HG02885 (cell line): ENCODE measurements at regions not wholly inside any gene's neighbourhood (a gene's known extent, or its start where the extent isn't known, plus 50 kb on each side); places are given as distances from the start of the nearest gene placed in this dataset.
A peak's percentile ranks its signal among the peaks of the same experiment; 100 is the strongest.

ENCODE experiments used
- ATAC-seq: cut with Tn5 transposase; IDR thresholded peaks from one replicate; pipeline ENCODE4 v1.9.1; 2021; ENCODE audit warnings: mild to moderate bottlenecking; ENCODE audit not compliant: unreplicated experiment, poor library complexity

DNA sequence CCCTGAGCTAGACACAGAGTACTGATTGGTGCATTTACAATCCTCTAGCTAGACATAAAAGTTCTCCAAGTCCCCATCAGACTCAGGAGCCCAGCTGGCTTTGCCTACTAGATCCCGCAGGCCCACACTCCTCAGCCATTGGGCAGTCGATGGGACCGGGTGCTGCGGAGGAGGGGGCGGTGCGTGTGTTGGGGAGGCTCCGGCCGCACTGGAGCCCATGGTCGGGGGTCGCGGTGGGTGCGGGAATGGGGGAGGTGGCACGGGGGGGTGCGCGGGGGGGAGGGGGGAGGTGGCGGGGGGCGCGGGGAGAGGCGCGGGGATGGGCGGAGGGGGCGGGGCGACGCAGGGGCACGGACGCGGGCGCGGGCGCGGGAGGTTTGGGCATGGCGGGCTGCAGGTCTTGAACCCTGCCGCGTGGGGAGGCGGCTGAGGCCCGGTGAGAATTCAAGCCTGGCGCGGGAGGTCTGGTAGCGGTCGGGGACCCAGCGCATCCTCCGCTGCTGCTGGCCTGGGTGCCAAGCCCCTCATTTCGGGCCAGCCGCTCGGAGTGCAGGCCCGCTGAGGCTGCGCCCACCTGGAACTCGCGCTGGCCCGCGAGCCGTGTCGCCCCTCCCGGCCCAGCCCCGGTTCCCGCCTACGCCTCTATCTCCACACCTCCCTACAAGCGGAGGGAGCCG, 674.1 kb downstream of the SLITRK5 start:
- no peak for ATAC-seq

- ATAC-seq: no peak
These were observed 689.6 kb downstream of the SLITRK5 start for GRCh38 chr13:88360761-88361160.

DNA sequence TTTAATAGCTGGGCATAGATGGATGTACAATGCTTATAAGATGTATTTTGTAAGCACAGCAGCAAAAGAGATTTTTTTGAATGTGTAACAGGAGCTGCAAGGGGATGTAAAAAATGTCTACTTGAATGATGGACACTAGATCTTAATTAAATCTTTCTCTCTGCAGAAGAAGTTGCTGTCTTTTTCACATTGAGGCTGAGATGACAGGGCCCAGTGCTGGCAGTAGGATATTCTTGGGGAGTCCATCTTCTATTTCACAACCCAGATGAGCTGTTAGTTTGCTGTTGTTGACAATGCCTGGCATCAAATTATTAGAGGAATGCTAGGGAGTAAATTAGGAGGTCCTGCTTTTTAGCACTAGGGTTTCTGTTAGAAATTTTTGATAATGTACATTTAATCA, 698.7 kb downstream of the SLITRK5 start:
- ATAC-seq: no peak

DNA sequence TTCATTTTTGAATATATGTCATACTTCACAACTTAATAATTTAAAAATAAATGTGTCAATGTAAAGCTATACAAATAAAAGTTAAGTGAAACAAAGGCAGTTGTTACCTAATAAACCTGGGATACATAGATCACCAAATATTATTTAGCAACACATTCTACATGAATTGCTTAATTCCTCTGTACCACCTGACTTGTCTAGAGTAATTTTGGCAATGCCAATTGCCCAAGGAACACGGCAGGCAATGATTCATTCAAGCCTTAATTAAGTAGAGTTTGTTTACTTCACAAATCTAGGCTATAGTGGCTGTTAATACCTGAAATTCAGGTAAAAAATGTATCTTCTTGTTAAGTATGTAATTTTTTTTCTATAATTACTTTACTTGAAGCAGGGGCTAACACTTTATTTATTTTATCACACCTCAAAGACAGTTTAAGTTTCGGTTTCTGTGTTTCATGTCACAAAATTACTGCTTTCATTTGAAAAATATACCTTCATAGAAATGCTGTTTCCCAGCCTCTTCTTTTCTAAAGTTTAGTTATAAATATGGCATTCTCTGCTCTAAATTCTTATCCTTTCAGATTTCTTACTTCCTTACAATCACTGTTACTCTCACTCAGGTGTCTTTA, 705.7 kb downstream of the SLITRK5 start:
- no peak for ATAC-seq

DNA sequence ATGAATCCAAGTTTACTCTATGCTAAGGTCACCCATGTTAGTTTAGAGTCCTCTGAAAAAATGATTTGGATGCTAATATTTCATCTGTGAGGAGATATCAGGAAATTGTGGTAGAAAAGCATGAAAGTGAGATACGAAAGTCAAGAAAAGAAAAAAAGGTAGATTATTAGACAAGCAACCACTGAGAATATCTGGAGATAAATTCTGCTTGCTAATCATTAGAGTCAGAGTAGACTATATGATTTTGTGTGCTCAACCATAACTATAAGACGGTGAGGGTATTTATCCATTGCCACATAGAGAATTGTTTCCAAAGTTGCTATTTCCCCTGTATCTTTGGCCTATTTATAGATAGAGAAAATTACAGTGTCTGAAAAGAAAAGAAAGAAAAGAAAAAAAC, 706.7 kb downstream of the SLITRK5 start:
- ATAC-seq: no peak

- no peak for ATAC-seq
These were observed 713.4 kb downstream of the SLITRK5 start for GRCh38 chr13:88384542-88384941.

DNA sequence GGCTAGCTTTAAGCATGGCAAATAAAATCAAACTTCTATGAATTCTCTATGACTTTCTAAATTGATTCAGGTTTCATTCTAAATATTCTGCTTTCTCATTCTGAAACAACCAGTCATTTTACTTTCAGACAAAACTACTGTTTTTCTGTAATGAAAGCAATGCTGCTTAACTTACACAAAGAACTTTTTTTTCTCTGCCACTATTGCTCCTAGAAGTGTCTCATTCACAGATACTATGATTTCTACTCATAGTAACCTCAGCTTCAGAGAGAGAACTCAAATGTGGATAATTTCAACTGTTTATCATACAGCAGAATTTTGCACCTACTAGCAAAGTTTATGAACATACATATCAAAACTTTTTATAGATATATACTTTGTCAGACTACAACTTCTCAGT, 724.6 kb downstream of the SLITRK5 start:
- ATAC-seq: no peak

DNA sequence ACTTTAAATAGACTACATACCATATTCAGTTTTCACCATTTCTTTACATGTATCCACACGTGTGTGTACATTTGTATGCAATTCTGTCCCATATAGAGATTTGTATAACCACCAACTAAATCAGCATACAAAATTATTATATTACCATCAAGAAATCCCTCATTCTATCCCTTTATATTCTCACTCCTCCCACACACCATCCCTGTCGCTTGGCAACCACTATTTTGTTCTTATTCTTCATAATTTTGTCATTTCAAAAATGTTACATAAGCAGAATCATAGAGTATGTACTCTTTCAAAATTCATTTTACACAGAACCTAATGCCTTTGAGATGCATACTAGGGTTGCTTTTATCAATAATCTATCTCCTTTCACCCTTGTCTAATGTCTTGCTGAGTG, 740.5 kb downstream of the SLITRK5 start:
- no peak for ATAC-seq

GRCh38 chr13:88417801-88418200, 746.6 kb downstream of the SLITRK5 start:
- no peak for ATAC-seq

- ATAC-seq: no peak
These were observed 753.3 kb downstream of the SLITRK5 start for GRCh38 chr13:88424463-88424862.

DNA sequence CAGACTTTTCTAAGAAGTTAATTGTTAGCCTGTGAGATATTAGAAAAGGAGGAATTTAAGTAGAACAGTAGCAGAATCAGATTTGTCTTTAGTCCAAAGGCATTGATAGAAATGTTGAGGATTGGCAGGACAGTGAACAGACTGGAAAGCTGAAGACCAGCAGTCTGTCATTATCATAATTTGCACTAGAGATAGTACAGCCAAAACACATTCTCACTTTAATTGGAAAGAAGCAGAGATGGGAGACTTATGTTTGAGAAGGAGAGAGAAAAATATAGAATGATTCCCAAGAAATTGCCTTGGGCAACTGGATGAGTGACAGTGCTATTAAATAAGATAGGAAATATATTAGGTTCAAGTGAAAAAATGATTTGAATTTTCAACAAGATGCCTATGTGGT, 755.5 kb downstream of the SLITRK5 start:
- no peak for ATAC-seq

DNA sequence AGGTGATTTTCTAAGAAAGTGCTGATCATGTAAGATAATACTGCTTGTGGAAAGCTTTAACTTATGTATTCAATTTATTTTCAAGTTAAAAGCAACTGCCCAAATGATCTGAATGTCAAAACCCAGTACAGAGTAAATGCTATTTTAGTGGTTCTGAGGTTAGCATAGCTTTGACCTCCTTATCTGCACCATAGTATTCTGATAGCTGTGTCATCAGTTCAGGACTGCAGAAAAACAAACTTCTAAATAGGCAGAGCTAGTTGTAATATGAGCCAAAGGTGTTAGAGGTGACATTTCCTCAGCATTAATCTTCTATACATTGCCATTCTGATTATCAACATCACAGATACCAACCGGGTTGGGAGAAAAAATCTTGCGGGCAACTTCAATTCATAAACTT, 758.7 kb downstream of the SLITRK5 start:
- ATAC-seq: no peak

DNA sequence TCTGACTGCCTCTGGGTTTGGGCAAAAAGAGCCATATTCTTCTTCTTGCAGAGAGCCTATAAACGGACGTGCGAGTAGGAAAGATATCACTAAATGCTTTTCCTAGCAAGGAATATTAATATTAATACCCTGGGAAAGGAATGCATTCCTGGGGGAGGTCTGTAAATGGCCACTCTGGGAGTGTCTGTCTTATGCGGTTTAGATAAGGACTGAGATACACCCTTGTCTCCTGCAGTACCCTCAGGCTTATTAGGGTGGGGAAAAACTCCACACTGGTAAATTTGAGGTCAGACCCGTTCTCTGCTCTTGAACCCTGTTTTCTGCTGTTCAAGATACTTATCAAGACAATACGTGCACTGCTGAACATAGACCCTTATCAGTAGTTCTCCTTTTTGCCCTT, 763.8 kb downstream of the SLITRK5 start:
- ATAC-seq: no peak

- no peak for ATAC-seq
These were observed 765.8 kb downstream of the SLITRK5 start for GRCh38 chr13:88436974-88437373.

GRCh38 chr13:88450515-88450914, 779.3 kb downstream of the SLITRK5 start:
- ATAC-seq: no peak

DNA sequence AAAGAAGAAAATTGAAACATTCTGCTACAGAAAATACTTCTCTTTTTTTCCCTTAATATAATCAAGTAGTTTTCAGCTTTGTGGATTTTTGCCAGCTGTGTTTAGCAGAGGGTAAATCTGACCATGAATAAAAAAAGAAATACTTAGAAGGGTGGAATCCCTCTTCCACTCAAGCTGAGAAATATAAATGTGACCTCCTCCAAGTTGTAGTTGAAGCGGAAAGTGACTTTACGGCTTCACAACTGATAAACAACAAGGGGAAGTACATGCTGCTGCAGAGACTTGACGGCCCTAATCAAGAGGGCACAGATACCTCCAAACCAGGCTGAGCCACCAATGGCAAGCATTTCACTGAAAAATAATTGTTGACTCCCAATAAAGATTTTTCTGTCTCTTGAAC, 785.0 kb downstream of the SLITRK5 start:
- ATAC-seq: no peak

- ATAC-seq: no peak
These were observed 788.2 kb downstream of the SLITRK5 start for GRCh38 chr13:88459331-88459730.

DNA sequence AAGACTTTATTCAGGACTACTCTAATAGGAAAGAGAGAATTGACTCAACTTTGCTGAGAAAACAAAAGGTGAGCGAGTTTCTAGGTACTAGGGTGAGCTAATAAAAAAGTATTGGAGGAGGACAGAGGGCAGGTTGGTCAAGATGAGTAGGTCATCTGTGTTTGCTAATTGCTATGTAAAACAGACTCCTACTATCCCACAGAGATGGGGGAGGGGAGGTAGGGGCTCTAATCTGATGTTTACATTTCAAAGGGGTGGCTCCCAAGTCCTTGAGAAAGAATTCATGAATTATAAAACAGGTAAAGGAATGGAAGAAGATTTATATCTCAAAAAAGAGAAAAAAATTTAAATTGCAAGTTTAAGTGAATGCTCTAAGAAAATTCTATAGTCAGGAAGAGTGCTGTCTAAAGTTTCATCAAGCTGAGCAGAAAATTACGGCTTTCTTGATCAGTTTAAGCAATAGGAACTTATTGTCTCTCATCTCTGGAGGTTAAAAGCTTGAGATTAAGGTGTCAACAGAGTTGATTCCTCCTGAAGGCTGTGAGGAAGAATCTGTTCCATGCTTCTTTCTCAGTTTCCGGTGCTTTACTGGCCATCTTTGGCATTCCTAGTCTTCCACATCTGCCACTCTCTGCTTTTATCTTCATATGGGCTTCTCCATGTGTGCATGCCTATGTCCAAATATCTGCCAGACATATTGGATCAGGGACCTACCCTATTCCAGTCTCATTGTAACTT, 790.3 kb downstream of the SLITRK5 start:
- ATAC-seq: no peak

- no peak for ATAC-seq
These were observed 793.7 kb downstream of the SLITRK5 start for GRCh38 chr13:88464851-88465250.

DNA sequence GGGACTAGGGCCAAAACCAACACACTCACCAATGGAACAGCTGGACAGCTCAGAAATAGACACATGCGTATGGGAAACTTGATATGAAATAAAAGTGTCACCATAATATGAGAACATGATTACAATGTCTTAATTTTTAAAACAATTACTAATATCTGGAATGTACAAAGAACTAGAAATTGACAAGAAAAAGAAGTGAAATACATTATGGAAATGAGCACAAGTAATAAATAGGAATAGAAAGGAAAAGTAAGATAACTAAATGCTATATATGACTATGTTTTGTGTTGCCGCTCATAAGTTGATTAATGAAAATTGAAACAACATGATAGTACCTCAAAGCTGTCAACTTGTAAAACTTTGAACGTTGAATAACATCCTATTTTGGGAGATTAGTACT, 801.1 kb downstream of the SLITRK5 start:
- peak; percentile 81 for ATAC-seq

GRCh38 chr13:88483202-88483601, 812.0 kb downstream of the SLITRK5 start:
- ATAC-seq: no peak

DNA sequence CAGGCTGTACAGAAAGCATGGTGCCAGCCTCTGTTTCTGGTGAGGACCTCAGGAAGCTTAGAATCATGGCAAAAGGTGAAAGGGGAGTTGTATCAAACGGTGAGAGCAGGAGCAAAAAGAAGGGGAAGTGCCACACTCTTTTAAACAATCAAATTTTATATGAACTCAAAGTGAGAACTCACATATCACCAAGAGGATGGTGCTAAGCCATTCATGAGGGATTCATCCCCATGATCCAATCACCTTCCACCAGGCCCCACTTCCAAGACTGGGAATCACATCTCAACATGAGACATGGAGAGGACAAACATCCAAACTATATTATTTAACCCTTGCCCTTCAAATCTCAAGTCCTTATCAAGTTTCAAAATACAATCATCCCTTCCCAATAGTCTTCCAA, 836.7 kb downstream of the SLITRK5 start:
- ATAC-seq: no peak
